ENCODE measurements at regions not wholly inside any gene's neighbourhood (a gene's known extent, or its start where the extent isn't known, plus 50 kb on each side); places are given as distances from the start of the nearest gene placed in this dataset.

DNA sequence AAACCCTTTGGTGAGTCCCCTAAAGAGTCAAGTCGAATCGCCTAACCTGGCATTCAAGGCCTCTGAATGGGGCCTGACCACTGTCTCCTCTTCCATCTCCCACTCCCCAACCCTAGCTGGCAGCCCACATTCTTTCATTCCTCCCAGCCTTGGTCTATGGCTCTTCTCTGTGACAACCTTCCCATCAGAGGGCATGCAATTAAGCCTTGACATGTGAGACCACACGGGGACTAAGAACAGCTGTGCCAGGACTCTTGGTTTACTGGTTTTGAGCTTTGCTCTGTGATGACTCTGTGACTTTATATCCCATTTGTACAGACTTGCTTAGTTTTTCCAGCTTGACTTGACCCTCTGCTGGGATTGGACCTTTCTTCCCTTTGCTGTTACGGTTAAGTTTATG lies 116.6 kb downstream of the BUB3 start:
- no peaks in the 10 kb centered on the region for H4K20me1 ChIP-seq (ENCODE audit: low read depth)
- DNase-seq (ENCODE audit: low spot score), result no peak
- TF ChIP-seq EZH2 (IDR thresholded peaks at IDR 0.05), result no peak
- TF ChIP-seq, protein P1, sequence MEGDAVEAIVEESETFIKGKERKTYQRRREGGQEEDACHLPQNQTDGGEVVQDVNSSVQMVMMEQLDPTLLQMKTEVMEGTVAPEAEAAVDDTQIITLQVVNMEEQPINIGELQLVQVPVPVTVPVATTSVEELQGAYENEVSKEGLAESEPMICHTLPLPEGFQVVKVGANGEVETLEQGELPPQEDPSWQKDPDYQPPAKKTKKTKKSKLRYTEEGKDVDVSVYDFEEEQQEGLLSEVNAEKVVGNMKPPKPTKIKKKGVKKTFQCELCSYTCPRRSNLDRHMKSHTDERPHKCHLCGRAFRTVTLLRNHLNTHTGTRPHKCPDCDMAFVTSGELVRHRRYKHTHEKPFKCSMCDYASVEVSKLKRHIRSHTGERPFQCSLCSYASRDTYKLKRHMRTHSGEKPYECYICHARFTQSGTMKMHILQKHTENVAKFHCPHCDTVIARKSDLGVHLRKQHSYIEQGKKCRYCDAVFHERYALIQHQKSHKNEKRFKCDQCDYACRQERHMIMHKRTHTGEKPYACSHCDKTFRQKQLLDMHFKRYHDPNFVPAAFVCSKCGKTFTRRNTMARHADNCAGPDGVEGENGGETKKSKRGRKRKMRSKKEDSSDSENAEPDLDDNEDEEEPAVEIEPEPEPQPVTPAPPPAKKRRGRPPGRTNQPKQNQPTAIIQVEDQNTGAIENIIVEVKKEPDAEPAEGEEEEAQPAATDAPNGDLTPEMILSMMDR (IDR thresholded peaks at IDR 0.05), result no peak
- TF ChIP-seq EZH2phosphoT487 (IDR thresholded peaks at IDR 0.05), result no peak
- H3K27me3 ChIP-seq, result no peaks in the 10 kb centered on the region
- Mint-ChIP-seq H3K4me1 (peaks cover 12% of the 10 kb centered on the region), H3K4me3 (no peak overlapping the region), H3K36me3 (no peaks in the 10 kb centered on the region), H3K27ac (no peak overlapping the region), H3K9me3 (peaks cover 1% of the 10 kb centered on the region), H3K27me3 (ENCODE audit: insufficient read depth, low read depth) (peaks cover 9% of the 10 kb centered on the region)
- no peaks in the 10 kb centered on the region for H3K9me3 ChIP-seq (ENCODE audit: low read depth)
- no peak overlapping the region for H2AFZ ChIP-seq (replicated peaks)
- peaks cover 9% of the 10 kb centered on the region for H3F3A ChIP-seq (ENCODE audit: low read depth)
- no peak overlapping the region for H3K4me3 ChIP-seq
- no peaks in the 10 kb centered on the region for H3K36me3 ChIP-seq
- H3K27ac ChIP-seq, result no peak overlapping the region
- no peak overlapping the region for H3K9ac ChIP-seq
- no peak overlapping the region for H3K4me2 ChIP-seq
- peaks cover 26% of the 10 kb centered on the region for H3K4me1 ChIP-seq
- H3K79me2 ChIP-seq (ENCODE audit: low read depth), result no peaks in the 10 kb centered on the region

DNA sequence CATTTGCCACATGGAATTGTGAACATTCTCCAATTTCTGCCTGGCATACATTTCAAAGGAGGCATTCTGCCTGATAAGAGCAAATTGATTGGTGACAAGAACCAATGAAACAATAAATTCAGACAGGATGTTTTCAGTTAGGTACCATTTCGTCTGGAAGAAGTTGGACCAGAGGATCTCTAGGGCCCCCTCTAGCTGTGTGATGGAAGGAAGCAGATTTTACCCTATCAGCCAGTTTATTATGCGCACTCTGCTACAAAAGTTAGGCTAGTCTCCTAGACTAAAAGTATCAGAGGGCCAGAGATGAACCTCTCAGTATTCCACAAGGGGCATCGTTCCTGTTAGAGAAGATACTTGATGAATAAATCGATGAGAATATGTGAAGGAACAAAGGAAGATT lies 118.0 kb downstream of the BUB3 start:
- no peaks in the 10 kb centered on the region for H3K36me3 Mint-ChIP-seq
- TF ChIP-seq EZH2phosphoT487 (IDR thresholded peaks at IDR 0.05), result no peak
- TF ChIP-seq, protein P1 (IDR thresholded peaks at IDR 0.05), result peak; percentile 36
- no peak overlapping the region for H3K27ac ChIP-seq
- no peaks in the 10 kb centered on the region for H4K20me1 ChIP-seq (ENCODE audit: low read depth)
- H3K36me3 ChIP-seq, result no peaks in the 10 kb centered on the region
- no peaks in the 10 kb centered on the region for H3K9me3 ChIP-seq (ENCODE audit: low read depth)
- H3K4me3 ChIP-seq, result no peak overlapping the region
- no peaks in the 10 kb centered on the region for H3K27me3 ChIP-seq
- H3K4me1 ChIP-seq, result peaks cover 26% of the 10 kb centered on the region
- H3K27me3 Mint-ChIP-seq (ENCODE audit: insufficient read depth, low read depth), result peaks cover 9% of the 10 kb centered on the region
- peaks cover 9% of the 10 kb centered on the region for H3F3A ChIP-seq (ENCODE audit: low read depth)
- no peak overlapping the region for H3K4me3 Mint-ChIP-seq
- H3K79me2 ChIP-seq (ENCODE audit: low read depth), result no peaks in the 10 kb centered on the region
- no peak overlapping the region for H3K9ac ChIP-seq
- no peak for DNase-seq (ENCODE audit: low spot score)
- no peak overlapping the region for H2AFZ ChIP-seq (replicated peaks)
- H3K9me3 Mint-ChIP-seq, result peaks cover 4% of the 10 kb centered on the region
- no peak overlapping the region for H3K27ac Mint-ChIP-seq
- H3K4me1 Mint-ChIP-seq, result peaks cover 12% of the 10 kb centered on the region
- no peak overlapping the region for H3K4me2 ChIP-seq

DNA sequence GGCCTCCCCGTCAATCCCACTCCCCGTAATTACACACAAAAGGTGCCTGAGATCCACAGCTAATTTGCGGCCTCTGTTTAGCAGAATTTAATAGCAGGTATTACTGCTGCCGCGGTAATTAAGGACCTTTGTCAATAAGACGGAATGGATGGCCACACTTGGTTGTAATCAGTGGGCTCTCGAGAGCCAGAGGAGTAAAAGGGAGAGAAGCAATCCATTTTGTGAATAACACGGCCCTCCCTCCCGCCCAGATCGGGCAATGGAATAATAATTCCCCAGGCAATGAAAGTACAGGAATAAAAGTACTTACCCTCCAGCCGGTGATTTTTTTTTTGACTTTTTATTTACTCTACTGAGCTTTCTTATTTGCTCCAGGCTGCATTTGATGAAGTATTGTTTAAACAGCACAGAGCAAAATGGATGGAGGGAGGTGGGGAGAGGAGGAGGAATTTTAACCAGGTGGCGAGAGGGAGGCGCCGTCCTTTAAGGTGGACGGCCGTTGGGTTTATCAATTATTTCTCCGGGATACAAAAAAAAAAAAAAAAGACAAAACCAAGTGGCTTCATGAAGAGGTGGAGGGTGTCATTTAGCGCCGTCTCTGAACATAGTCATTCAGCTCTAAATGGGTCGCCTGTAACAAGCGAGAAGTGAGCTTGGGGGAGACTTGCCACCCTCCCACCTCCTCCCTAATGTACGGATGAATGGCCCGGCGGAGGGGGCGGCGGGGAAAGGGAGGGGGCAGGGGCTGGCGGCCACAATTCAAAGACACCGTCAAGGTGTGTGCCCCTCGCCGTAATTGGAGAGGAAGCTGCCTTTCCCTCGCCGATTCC lies 120.3 kb downstream of the BUB3 start:
- Histone ChIP-seq H3K36me3 (no peaks in the 10 kb centered on the region), H3K4me3 (no peak overlapping the region), H3F3A (ENCODE audit: low read depth) (peaks cover 9% of the 10 kb centered on the region), H3K4me1 (peaks cover 26% of the 10 kb centered on the region), H3K79me2 (ENCODE audit: low read depth) (no peaks in the 10 kb centered on the region), H3K4me2 (peak overlapping the region; percentile 64), H3K9me3 (ENCODE audit: low read depth) (no peaks in the 10 kb centered on the region), H4K20me1 (ENCODE audit: low read depth) (no peaks in the 10 kb centered on the region), H3K27ac (no peak overlapping the region), H3K9ac (no peak overlapping the region), H2AFZ (replicated peaks) (no peak overlapping the region), H3K27me3 (no peaks in the 10 kb centered on the region)
- Mint-ChIP-seq H3K36me3 (no peaks in the 10 kb centered on the region), H3K27ac (no peak overlapping the region), H3K4me3 (no peak overlapping the region), H3K4me1 (peaks cover 12% of the 10 kb centered on the region), H3K27me3 (ENCODE audit: insufficient read depth, low read depth) (peaks cover 14% of the 10 kb centered on the region), H3K9me3 (peaks cover 8% of the 10 kb centered on the region)
- DNase-seq (ENCODE audit: low spot score), result peak; percentile 21
- TF ChIP-seq, protein P1 (IDR thresholded peaks at IDR 0.05), result no peak

Data from neural progenitor cell (in vitro differentiated cells).